Left lung (tissue), 4 donors: ENCODE measurements at regions not wholly inside any gene's neighbourhood (a gene's known extent, or its start where the extent isn't known, plus 50 kb on each side); places are given as distances from the start of the nearest gene placed in this dataset.
A peak's percentile ranks its signal among the peaks of the same experiment; 100 is the strongest.

Experiments
- ATAC-seq: fragments of 200-7000 bp; cut with Tn5 transposase; one replicate; pipeline ENCODE4 v1.9.1; 2020; ENCODE audit warnings: moderate library complexity
- DNase-seq, 4 donors: peaks; one replicate each; pipeline ENCODE4 v3.0.0-alpha.2; 2013 to 2020
- H3K27ac ChIP-seq, 2 donors: fragments of 200-600 bp; sonication (generic) in 1 of 2; one replicate each; pipeline versions ENCODE4 v1.5.0 to v1.8.0; 2020 to 2021
- H3K27me3 ChIP-seq, 2 donors: fragments of 200-600 bp; sonication (generic) in 1 of 2; one replicate each; pipeline versions ENCODE4 v1.5.0 to v1.8.0; 2020 to 2021
- H3K36me3 ChIP-seq, 2 donors: fragments of 200-600 bp; sonication (generic) in 1 of 2; one replicate each; pipeline versions ENCODE4 v1.5.0 to v1.8.0; 2020 to 2021
- H3K4me1 ChIP-seq, 2 donors: fragments of 200-600 bp; one replicate each; pipeline ENCODE4 v1.8.0; 2021
- H3K4me3 ChIP-seq, 2 donors: fragments of 200-600 bp; sonication (generic) in 1 of 2; one replicate each; pipeline versions ENCODE4 v1.5.0 to v1.8.0; 2020 to 2021; ENCODE audit warnings: mild to moderate bottlenecking in 1 of 2
- H3K9me3 ChIP-seq, 2 donors: fragments of 200-600 bp; sonication (generic) in 1 of 2; one replicate each; pipeline versions ENCODE4 v1.5.0 to v1.8.0; 2020 to 2021
- CTCF ChIP-seq, 2 donors: fragments of 200-600 bp; sonication (generic) in 1 of 2; IDR thresholded peaks; one replicate each; pipeline versions ENCODE4 v1.5.0 to v1.8.0; 2021; ENCODE audit warnings: antibody characterized with exemption in 2 of 2
- intact Hi-C, 2 donors: fragments of 100-400 bp; cut with DNase I; formaldehyde crosslinking; loops; one replicate each; pipeline versions ENCODE4 v1.11.2 to v1.14.2; 2022
- donor health status: DM: no; HTN: yes; CAD: no.
- donor health status: DM: no; HTN: no; CAD: no.

DNA sequence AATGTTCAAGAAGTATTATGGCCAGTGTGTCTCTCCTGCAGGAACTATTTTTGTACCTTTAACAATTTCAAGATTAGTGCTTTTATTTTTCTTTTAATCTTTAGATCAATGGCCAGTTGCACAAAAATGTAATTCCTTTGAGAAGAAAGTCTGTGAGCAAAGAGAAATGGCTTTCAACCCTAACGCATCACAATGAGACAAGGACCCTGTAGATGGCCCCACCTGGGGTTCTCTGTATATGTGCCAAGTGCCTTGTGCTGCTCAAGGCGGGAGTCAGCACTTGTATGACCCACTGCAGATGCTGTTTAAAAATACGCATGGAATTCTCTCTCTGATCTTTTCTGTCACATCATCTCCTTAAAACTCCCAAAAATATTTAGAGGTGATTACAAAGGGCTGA is 453.4 kb downstream of the OCA2 start:
- ATAC-seq (no peak), DNase-seq (no peak)
- no peak for TF ChIP-seq CTCF (IDR thresholded peaks at IDR 0.05)
- intact Hi-C loops = loop anchor here in 1 of 2 donors (10.0 kb wide), 1 partner anchor 51 kb away; no protein-coding TSS in a partner anchor
- Histone ChIP-seq H3K27ac (no peak overlapping the region), H3K4me1 (no peaks in the 10 kb centered on the region), H3K36me3 (no peaks in the 10 kb centered on the region), H3K9me3 (peaks cover 0 to 22% of the 10 kb centered on the region in 2 donors), H3K4me3 (no peak overlapping the region), H3K27me3 (no peaks in the 10 kb centered on the region)

DNA sequence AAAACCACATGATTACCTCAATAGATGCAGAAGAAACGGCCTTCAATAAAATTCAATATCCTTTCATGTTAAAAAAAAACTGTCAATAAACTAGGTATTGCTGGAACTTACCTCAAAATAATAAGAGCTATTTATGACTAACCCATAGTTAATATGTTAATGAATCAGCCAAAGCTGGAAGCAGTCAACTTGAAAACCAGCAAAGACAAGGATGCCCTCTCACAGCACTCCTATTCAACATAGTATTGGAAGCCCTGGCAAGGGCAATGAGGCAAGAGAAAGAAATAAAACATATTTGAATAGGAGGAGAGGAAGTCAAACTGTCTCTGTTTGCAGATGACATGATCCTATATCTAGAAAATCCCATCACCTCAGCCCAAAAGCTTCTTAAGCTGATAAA is 456.1 kb downstream of the OCA2 start:
- H3K4me3 ChIP-seq = no peak overlapping the region
- no peak overlapping the region for H3K27ac ChIP-seq
- no peak for TF ChIP-seq CTCF (IDR thresholded peaks at IDR 0.05)
- H3K36me3 ChIP-seq = no peaks in the 10 kb centered on the region
- H3K9me3 ChIP-seq = peaks cover 0 to 43% of the 10 kb centered on the region in 2 donors
- H3K27me3 ChIP-seq = no peaks in the 10 kb centered on the region
- ATAC-seq = no peak
- DNase-seq = no peak
- no peaks in the 10 kb centered on the region for H3K4me1 ChIP-seq
- intact Hi-C loops = loop anchor here in 1 of 2 donors (10.0 kb wide), 1 partner anchor 48 kb away; no protein-coding TSS in a partner anchor

GRCh38 chr15:27639595-27639994 is 459.5 kb downstream of the OCA2 start:
- H3K27me3 ChIP-seq = no peaks in the 10 kb centered on the region
- intact Hi-C loops = no loop called here

DNA sequence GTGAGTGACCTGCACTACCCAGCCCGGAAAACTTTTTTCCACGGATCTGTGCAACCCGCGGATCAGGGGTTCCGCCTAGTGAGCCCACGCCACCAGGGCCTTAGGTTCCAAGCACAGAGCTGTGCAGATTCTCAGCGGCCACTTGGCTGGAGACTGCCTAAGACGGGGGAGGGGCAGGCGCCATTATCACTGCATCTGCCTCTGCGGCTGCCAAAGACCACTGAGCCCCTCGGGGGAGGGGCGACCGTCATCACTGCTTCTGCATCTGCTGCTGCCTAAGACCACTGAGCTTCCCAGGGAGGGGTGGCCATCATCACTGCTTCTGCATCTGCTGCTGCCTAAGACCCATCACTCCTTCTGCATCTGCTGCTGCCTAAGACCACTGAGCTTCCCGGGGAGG is 460.2 kb downstream of the OCA2 start:
- Histone ChIP-seq H3K27ac (no peak overlapping the region), H3K4me1 (no peaks in the 10 kb centered on the region), H3K36me3 (no peaks in the 10 kb centered on the region), H3K4me3 (no peak overlapping the region), H3K27me3 (no peaks in the 10 kb centered on the region), H3K9me3 (peaks cover 0 to 48% of the 10 kb centered on the region in 2 donors)
- DNase-seq (peak in 1 of 4 donors; percentile 42), ATAC-seq (no peak)
- no peak for TF ChIP-seq CTCF (IDR thresholded peaks at IDR 0.05)
- intact Hi-C loops = no loop called here

More at GRCh38 chr15:27639595-27639994, 459.5 kb downstream of the OCA2 start:
- Histone ChIP-seq H3K9me3 (peaks cover 0 to 48% of the 10 kb centered on the region in 2 donors), H3K27ac (no peak overlapping the region), H3K4me1 (no peaks in the 10 kb centered on the region), H3K36me3 (no peaks in the 10 kb centered on the region), H3K4me3 (no peak overlapping the region)
- no peak for TF ChIP-seq CTCF (IDR thresholded peaks at IDR 0.05)
- ATAC-seq (no peak), DNase-seq (no peak)

- Histone ChIP-seq H3K27me3 (no peaks in the 10 kb centered on the region), H3K4me1 (no peaks in the 10 kb centered on the region), H3K36me3 (no peaks in the 10 kb centered on the region), H3K9me3 (peaks cover 0 to 30% of the 10 kb centered on the region in 2 donors), H3K4me3 (no peak overlapping the region), H3K27ac (no peak overlapping the region)
- intact Hi-C loops = no loop called here
- DNase-seq (no peak), ATAC-seq (no peak)
- TF ChIP-seq CTCF (IDR thresholded peaks at IDR 0.05) = no peak
Observed at GRCh38 chr15:27635916-27636315, 463.2 kb downstream of the OCA2 start.
